ENCODE measurements at regions not wholly inside any gene's neighbourhood (a gene's known extent, or its start where the extent isn't known, plus 50 kb on each side); places are given as distances from the start of the nearest gene placed in this dataset.

DNA sequence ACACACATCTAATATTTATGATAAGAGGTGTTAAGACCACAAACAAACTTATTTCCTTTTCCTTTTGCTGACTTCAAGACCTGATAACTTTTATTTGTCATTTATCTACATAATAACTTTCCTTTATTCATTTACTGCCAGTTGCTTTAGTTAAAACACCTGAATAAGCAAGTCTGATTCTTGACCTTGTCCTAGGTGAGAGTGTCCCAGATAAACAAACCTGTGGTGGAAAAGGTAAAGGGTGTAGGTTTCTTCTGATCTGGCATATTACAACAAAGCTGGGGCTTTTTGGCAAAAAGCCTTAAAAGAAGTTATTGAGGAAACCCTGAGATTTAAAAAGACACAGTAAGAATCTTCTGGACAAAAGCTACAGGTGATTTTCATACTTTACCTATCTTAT is 191.5 kb downstream of the ZBBX start:
- no peak for DNase-seq (ENCODE audit: low spot score)
- intact Hi-C loops (cut with DNase I) = no loop called here

DNA sequence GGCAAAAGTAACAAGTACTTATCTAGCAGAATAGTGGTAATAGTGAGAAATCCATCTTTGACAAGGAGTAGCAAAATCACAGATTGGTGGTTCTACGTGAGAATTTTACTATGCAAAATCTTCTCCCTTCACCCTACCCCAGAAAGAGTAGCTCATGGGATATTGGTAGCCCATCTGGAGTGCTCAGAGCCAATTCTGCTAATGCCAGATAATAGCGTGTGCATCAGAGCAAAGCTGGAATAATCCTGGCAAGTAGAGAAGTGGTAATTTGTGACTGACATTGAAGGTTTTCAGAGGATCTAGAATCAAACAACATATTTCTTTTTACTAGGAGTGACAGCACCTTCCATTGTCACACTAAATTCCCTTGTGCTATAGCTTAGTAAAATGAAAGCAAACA is 192.9 kb downstream of the ZBBX start:
- intact Hi-C loops (cut with DNase I) = no loop called here
- no peak for DNase-seq (ENCODE audit: low spot score)

DNA sequence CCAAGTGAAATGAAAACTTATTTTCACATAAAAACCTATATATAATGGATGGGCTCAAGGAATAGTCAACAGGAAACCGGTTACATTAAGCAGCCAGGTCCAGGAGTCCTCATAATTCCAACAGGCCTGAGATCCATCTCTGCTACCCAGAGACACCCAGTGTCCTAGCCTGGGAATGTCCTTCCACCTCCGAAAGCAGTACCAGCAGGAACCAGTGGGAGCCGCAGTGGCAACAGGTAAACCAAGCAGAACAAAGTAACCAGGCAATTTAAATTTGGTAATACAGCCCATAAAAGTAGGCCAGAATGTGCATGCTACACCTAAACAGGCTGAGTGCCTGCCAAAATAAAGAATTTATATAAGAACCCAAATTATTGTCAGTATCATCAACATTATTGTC is 195.6 kb downstream of the ZBBX start:
- intact Hi-C loops (cut with DNase I) = no loop called here
- DNase-seq (ENCODE audit: low spot score) = no peak

DNA sequence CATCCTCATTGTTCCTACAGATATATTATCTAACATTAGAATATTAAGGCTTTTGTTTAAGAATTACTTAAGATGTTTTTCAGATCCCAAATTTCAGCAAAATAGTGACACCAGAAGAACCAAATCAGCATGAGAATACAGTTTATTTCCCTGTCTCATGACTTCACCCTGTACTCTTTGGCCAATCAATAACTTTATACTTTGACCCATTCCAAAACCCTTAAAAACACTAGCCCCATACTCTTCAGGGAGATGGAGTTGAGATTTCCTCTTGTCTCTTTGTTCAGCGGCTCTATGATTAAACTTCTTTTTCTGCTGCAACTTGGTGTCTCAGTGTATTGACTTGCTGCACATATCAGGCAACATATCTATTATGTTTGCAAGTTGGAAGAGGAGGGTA is 207.7 kb downstream of the ZBBX start:
- intact Hi-C loops (cut with DNase I) = no loop called here
- no peak for DNase-seq (ENCODE audit: low spot score)

DNA sequence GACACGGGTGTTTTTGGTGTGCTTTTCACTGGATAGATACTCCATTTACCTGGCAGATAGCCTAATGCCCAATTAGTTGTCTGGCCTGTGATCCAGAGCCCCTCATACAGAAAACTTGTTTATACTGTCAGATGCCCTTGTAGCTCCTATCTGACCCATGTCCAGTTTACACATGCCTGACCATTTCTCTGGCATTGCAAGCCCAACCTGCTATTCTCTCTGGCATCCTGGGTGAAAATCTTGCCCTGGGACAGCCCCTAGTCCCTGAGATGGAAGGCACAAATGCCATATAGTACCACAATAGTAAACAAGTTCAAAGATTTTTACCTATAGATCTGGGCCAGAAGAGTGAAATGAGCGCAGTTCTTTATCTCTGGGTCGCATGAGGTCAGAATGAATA is 212.6 kb downstream of the ZBBX start:
- DNase-seq (ENCODE audit: low spot score) = no peak
- intact Hi-C loops (cut with DNase I) = loop anchor here (2.0 kb wide), 1 partner anchor 137 kb away; no protein-coding TSS in a partner anchor

DNA sequence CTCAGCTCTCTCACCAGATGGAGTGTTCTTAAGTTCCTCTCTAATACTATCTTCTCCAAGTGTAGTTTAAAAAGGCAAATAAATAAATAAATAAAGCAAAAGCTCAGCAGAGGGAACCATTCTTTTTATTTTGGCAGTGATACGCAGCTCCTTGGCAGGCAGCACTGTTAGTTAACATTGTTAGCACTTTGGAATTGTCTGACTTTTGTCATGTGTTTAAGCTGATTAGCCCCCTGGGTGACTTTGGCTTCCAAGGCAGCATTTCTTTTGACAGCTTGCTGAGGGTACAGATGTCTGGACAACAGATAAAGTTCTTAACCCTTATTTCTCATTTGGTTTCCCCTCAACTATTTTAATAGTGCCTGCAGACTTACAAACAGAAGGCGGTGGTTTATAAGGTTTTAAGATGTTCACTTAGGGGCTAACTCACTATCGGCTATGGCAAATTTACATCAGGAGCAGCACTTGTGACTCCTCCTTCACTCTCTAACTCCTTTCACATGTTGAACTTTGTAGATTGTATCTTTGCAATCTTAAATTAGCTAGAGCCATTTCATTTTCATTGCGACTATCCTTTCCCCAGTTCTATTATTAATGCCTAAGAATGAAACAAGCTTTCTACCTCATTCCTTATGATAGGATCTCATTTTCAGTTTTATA is 213.4 kb downstream of the ZBBX start:
- no peak for DNase-seq (ENCODE audit: low spot score)
- intact Hi-C loops (cut with DNase I) = loop anchor here (2.0 kb wide), 1 partner anchor 138 kb away; no protein-coding TSS in a partner anchor

DNA sequence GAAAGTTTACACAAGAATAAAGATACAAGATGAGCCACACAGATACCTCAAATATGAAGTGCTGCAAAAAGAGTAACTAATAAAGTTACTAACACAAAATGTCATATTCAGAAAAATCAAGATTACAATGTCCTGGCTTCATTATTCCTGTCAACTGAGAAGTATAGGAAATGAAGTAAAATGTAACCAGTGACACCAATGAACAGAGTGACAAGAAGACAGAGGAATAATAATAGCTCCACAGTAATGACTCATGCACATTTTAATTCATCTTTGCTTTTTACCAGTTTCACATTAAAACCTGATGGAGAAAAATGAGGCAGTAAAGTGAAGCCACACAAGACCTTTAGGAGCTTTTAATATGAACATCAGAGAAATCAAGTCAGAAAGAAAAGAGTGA is 214.1 kb downstream of the ZBBX start:
- DNase-seq (ENCODE audit: low spot score) = no peak
- intact Hi-C loops (cut with DNase I) = loop anchor here (2.0 kb wide), 1 partner anchor 139 kb away; no protein-coding TSS in a partner anchor

DNA sequence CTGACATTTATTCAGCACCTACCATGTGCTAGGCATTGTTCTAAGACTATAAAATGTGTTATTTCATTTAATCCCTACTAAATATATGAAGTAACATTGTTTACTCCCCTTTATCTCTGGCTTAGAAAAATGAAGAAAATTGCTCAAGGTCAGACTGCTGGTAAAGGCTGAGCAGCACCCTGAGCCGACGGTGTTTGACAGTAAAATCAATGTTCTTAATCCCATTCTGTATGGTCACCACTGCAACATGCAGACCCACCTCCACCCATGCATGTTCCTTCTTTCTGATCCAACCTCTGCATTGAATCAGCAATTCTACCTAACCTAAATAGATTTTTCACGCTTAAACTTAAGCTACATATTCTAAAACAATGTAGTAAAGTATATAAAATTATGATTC is 216.5 kb downstream of the ZBBX start:
- intact Hi-C loops (cut with DNase I) = no loop called here
- no peak for DNase-seq (ENCODE audit: low spot score)

DNA sequence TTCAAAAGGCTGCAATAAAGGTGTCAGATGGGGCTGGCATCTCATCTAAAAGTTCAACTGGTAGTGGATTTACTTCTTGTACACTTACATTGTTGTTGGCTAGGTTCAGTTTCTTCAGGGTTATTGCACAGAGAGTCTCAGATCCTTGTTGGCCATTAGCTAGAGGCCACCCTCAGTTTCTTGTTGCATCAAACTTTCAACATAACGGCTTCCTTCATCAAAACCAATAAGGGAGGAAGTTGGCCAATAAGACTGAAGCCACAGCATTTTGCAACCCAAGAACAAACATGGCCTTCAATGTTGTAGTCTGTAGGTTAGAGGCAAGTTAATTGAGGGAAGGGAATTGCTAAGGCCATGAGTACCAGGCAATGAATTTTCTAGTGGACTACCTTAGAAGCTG is 218.0 kb downstream of the ZBBX start:
- intact Hi-C loops (cut with DNase I) = no loop called here
- no peak for DNase-seq (ENCODE audit: low spot score)

DNA sequence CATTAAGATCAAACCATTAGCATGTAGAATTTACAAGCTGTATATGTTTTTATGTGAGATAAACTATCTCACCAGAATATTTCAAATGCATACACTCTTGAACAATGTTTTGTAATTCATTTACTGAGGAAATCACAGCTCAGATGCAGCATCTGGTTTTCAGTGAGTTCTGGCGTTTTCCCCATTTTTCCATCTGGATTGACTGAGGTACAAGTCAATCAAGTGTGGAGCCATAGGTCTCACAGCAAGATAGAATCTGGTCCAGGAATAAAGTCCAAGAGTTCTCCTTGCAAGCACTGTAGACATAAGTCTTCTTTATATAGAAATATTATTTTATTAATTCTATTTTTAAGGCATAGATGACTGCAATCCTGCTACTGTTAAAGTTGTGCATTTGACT is 219.3 kb downstream of the ZBBX start:
- intact Hi-C loops (cut with DNase I) = no loop called here
- no peak for DNase-seq (ENCODE audit: low spot score)

DNA sequence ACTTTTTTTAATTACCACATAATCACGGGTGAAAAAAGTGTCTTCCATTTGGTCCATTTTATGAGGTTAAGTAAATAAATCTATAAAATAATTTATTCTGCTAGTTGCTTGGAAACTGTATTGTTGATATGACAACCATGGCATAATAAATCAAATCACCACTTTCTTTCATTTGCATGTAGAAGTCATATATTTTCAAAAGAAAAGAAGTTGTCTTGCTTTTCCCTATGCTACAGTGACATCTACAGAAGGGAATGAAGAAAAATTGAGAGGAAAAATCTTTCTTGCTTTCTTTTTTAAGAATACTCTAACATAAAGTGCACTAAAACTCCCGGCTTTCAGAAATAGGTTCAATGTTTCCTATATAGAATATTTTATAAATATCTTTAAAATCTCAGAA is 228.5 kb downstream of the ZBBX start:
- intact Hi-C loops (cut with DNase I) = no loop called here

DNA sequence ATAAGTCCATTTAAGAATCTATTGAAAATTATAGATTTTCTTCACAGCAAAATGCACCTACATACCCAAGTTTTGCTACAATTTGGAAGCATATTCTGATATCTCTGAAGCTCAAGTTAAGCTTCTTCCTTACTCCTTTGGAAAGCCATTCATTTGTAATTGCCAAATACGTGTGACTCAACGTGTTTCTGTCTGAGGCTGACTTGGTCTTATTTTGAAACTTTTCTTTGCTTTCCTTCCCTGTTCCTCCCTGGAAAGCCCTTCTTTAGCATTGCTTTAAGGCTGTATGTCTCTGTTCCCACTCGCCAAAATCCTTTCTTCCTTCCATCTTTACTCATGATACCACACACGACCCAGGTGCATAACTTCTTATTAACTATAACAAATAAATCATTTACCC is 232.0 kb downstream of the ZBBX start:
- DNase-seq (ENCODE audit: low spot score) = no peak
- intact Hi-C loops (cut with DNase I) = no loop called here

More for the DNA sequence above, 228.5 kb downstream of the ZBBX start:
- DNase-seq (ENCODE audit: low spot score) = no peak

DNA sequence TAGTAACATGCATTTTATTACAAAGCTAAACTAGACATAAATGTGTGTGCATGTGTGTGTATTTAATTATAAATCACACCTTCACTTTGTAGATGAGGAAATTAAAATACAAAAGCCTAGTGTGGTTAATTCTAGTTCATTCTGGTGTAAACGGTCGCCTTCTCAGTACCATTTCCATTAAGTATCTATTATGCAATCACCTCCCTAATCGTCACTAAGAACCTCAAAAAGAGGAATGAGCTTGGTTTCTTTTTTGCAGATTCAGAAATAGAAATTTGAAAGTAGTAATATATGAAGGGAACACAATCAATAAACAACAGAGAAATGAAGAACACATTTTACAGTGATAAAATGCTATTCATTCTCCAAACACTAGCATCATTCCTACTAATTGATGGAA is 233.2 kb downstream of the ZBBX start:
- DNase-seq (ENCODE audit: low spot score) = no peak
- intact Hi-C loops (cut with DNase I) = no loop called here

DNA sequence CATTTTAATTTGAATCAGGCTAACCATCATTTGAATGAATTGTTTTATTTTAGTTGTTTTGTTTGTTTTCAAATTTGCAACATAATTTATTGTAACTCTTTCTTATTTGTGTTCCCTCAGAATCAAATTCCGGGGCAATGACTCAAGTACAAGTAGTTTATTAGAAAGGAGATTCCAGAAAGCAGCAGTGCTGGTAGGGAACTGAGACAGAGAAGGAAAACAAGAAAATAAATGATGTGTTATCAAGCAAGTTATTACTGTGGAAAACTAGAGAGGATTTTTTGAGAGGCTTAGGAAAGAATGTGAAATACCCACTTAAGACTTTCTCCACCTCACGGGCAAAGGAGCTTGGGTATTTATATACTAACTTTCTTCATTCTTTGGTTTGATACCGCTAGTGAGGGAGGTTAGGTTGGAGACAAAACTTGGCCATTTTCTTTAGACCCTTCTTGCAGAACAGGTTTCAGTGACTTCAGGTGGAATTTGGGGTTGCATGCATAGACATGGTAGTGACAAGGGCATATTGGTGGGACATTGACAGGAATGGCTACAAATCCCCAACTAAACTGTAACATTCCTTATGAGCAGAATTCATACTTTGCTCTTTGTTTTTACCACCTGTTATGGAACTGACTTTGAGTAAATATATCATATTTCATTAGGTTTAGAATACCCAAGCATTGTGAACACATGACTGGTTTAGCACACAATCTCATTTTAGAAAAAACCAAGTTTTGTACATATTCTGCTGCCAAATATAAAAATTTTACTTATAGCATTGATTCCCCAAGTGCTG is 254.3 kb downstream of the ZBBX start:
- intact Hi-C loops (cut with DNase I) = no loop called here
- no peak for DNase-seq (ENCODE audit: low spot score)

DNA sequence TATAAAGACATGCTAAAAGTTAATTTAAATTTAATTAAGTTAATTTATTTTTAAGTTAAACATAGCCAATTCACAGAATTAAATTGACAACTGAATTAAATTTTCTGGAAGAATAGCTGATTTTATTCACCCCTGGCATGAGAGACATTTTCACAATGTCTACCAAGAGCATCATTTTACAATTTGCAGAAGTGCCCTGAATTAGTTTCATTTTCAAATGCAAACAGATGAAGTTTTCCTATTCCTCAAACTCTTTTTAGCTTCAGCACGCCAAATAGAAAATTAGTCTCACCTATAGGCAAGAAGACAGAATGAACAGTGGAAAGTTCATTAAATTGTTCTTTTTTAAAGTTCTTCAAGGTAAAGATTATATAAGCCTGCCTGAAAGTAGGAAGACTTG is 259.3 kb downstream of the ZBBX start:
- no peak for DNase-seq (ENCODE audit: low spot score)
- intact Hi-C loops (cut with DNase I) = no loop called here

DNA sequence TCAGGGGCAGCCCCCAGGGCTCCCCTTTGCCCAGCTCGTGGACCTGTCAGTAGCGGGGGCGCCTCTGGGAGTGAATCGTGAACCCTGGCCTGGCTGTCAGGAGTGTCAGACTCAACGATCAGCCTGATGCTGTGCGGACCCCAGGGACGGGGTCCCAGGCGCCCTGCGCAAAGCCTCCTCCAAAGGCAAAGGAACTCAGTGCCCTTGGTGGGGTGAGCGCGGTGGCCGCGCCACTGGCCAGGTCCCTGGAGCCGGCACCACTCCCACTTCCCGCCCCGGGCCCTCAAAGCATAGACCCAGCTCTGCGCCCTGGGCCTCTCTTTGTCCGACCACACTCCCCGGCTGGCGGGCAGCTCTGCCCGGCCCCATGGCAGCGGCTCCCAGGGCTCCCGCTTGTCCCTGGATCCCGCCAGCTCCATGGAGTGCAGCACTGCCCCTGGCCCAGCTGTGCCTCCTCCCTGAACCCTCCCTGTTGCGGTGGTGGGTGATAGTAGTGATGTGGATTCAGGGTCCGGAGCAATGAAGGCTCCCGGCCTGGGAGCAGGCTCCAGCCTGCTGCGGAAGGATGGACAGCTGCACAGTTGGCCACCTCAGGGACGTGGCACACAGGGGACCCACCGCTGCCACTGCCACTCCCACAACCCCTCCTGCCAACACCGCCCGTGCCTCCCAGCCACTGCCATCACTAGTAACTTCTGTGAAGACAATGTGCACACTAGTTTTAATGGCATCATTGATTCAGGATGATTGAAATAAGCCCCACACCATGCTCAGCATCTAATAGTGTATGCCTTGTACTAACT is 263.8 kb downstream of the ZBBX start:
- intact Hi-C loops (cut with DNase I) = no loop called here
- no peak for DNase-seq (ENCODE audit: low spot score)

DNA sequence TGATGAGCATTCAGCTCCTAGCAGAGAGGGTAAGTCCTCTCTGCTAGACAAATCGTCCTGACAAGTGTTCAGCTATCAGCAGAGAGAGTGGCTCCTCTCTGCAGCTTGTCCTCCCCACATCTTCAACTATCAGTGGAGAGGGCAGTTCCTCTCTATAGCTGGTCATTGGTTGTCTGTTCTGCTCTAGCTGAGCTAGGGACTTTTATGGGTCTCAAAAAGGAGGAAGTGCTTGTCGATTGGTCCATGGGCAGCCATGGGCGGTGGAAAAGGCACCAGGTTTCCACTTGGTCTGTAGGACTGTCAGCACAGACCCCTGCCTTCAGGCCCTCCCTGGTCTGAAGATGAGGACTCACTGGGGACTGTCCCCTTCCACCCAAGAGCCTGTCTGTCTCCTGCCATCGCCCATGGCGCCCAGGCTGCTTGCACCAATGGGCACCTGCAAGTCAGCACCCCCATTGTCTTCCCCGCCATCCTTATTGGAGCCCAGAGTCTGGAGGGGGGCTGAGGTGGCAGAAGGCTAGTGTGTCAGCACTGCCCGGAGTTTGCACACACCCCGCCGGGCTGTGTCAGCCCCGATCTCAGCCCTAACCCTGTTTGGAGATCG is 264.7 kb downstream of the ZBBX start:
- no peak for DNase-seq (ENCODE audit: low spot score)
- intact Hi-C loops (cut with DNase I) = no loop called here

DNA sequence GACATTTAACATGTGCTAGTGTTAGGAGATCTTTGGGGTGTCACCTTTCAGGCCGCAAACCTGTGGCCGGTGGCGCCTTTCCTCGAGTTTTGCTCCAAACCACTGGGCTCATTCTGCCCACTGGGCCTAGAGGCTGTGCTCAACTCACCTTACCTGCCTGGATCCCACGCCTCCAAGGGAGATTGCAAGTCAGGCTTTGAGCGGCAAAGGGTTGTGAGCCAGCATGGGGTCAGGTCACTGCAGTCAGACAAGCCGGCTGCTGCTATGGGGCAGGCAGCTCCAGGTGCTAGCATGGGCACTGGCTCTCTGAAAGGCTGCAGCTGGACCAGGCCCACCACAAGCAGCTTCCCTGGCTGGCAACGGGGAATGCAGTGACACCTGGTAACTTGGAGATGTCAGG is 265.5 kb downstream of the ZBBX start:
- intact Hi-C loops (cut with DNase I) = no loop called here
- DNase-seq (ENCODE audit: low spot score) = no peak

DNA sequence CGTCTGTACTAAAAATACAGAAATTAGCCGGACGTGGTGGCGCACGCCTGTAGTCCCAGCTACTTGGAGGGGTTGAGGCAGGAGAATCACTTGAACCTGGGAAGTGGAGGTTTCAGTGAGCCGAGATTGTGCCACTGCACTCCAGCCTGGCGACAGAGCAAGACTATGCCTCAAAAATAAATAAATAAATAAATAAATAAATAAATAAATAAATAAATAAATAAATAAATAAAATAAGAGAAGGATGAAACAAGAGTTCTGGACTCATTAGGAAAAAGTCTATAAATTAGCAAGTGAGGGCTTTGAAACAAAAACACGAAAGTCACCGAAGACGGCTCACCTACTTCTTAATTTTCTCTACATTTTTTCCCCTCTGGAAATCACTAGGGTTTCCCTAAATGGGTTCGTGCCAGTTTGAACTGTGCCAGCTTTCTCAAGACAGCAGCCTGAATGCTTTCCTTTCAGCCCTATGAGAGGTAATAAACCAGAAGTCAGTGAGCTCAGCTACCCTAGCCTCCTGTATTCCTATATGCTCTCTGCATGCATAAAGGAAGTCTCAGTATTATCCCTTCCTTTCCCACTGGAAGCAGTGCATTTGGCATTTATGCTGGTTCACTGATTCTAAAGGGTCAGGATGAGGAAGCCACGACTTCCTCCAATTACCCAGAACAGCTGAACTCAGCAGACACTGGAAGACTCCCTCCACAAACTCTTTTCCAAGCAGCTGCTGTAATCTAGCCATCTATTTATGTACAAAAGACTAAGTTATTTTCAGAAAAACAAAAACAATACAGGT is 266.9 kb downstream of the ZBBX start:
- no peak for DNase-seq (ENCODE audit: low spot score)
- intact Hi-C loops (cut with DNase I) = no loop called here
